H1 (cell line): ENCODE measurements at regions not wholly inside any gene's neighbourhood (a gene's known extent, or its start where the extent isn't known, plus 50 kb on each side); places are given as distances from the start of the nearest gene placed in this dataset.

Source experiments
- CTCF ChIA-PET: fragments of 300-600 bp; sonication (Branson Sonifier 250); formaldehyde crosslinking; loops from one replicate; lab custom pipeline; 2021; ENCODE audit not compliant: partially characterized antibody; lab: Charles Lee
- POLR2A ChIA-PET: fragments of 300-600 bp; sonication (Branson Sonifier 250); formaldehyde crosslinking; loops from one replicate; lab custom pipeline; 2021; ENCODE audit warnings: inconsistent platforms; ENCODE audit not compliant: partially characterized antibody; lab: Charles Lee
- DNase-seq, 2 experiments: peaks; one replicate each; pipeline versions ENCODE4 v3.0.0 to v3.0.0-alpha.2; 2010 to 2022; ENCODE audit warnings: low spot score in 2 of 2, low read depth in 1 of 2, mixed read lengths in 1 of 2
- FAIRE-seq: peaks from 2 replicates; lab custom pipeline; 2011; peaks lifted over from hg19 to GRCh38; lab: Jason Lieb, UNC
- H2AFZ ChIP-seq: 2 replicates; pipeline ENCODE4 v1.8.1; 2012; ENCODE audit warnings: low read length, inconsistent platforms
- H2AK5ac ChIP-seq: 2 replicates; pipeline ENCODE4 v1.6.1; 2013; ENCODE audit warnings: low read depth, low read length
- H2BK120ac ChIP-seq: replicated peaks from 2 replicates; pipeline ENCODE3; 2013; ENCODE audit warnings: low read depth, low read length, inconsistent platforms
- H2BK12ac ChIP-seq: 2 replicates; pipeline ENCODE4 v1.6.1; 2013; ENCODE audit warnings: low read depth, low read length
- H2BK15ac ChIP-seq: 2 replicates; pipeline ENCODE4 v1.6.1; 2013; ENCODE audit warnings: low read length
- H2BK20ac ChIP-seq: 2 replicates; pipeline ENCODE4 v1.6.1; 2013; ENCODE audit warnings: low read length
- H2BK5ac ChIP-seq: 2 replicates; pipeline ENCODE4 v1.6.1; 2013; ENCODE audit warnings: low read depth, low read length
- H3K14ac ChIP-seq: 2 replicates; pipeline ENCODE4 v1.6.1; 2013; ENCODE audit warnings: inconsistent platforms; ENCODE audit not compliant: insufficient read length
- H3K18ac ChIP-seq: 2 replicates; pipeline ENCODE4 v1.6.1; 2013; ENCODE audit warnings: low read length; ENCODE audit errors: extremely low read depth
- H3K23ac ChIP-seq: 2 replicates; pipeline ENCODE4 v1.6.1; 2013; ENCODE audit warnings: inconsistent platforms; ENCODE audit not compliant: insufficient read length
- H3K23me2 ChIP-seq: 2 replicates; pipeline ENCODE4 v1.6.1; 2013; ENCODE audit warnings: low read depth, low read length
- H3K27ac ChIP-seq: 2 replicates; pipeline ENCODE4 v1.6.1; 2011; ENCODE audit warnings: low read depth, low read length, inconsistent platforms
- H3K27me3 ChIP-seq, 4 experiments: replicated peaks in 1 of 4; 1 replicate in 1 of 4; 2 replicates in 3 of 4; pipeline versions ENCODE4 v1.6.1 to v1.8.1; 2011 to 2013; ENCODE audit warnings: low read length in 3 of 4, mild to moderate bottlenecking in 3 of 4, inconsistent platforms in 2 of 4, mixed read lengths in 2 of 4, moderate library complexity in 1 of 4; ENCODE audit not compliant: control insufficient read depth in 3 of 4, insufficient read depth in 3 of 4; ENCODE audit errors: extremely low read depth in 1 of 4
- H3K36me3 ChIP-seq, 4 experiments: 2 replicates each; pipeline versions ENCODE4 v1.6.1 to v1.8.1; 2011 to 2013; ENCODE audit warnings: mild to moderate bottlenecking in 4 of 4, low read length in 3 of 4, moderate library complexity in 2 of 4, control low read depth in 1 of 4, inconsistent platforms in 1 of 4; ENCODE audit not compliant: insufficient read depth in 4 of 4, control insufficient read depth in 2 of 4
- H3K4ac ChIP-seq: replicated peaks from 2 replicates; pipeline ENCODE3; 2013; ENCODE audit warnings: low read length, low read depth, mixed read lengths, inconsistent platforms; ENCODE audit not compliant: insufficient read length
- H3K4me1 ChIP-seq, 4 experiments: replicated peaks in 1 of 4; 1 replicate in 1 of 4; 2 replicates in 3 of 4; pipeline versions ENCODE4 v1.6.1 to v1.8.1; 2011 to 2013; ENCODE audit warnings: low read length in 3 of 4, inconsistent platforms in 2 of 4, mixed read lengths in 1 of 4; ENCODE audit not compliant: insufficient read depth in 4 of 4, control insufficient read depth in 3 of 4
- H3K4me2 ChIP-seq, 2 experiments: 2 replicates each; pipeline versions ENCODE4 v1.6.1 to v1.8.1; 2011 to 2013; ENCODE audit warnings: low read depth in 2 of 2, low read length in 2 of 2, control low read depth in 1 of 2, inconsistent platforms in 1 of 2, mild to moderate bottlenecking in 1 of 2; ENCODE audit not compliant: insufficient read depth in 1 of 2
- H3K4me3 ChIP-seq, 4 experiments: fragments of 200-600, 300-600 bp in 1 of 4; sonication (generic), shearing (Covaris generic), sonication (Bioruptor Twin) in 1 of 4; 2 replicates each; pipeline versions ENCODE4 v1.5.1 to v1.8.1; 2011 to 2016; ENCODE audit warnings: low read length in 4 of 4, low read depth in 3 of 4, control low read depth in 2 of 4, inconsistent platforms in 2 of 4, mild to moderate bottlenecking in 2 of 4, mixed read lengths in 1 of 4, moderate library complexity in 1 of 4; ENCODE audit not compliant: insufficient read depth in 2 of 4; ENCODE audit errors: extremely low read depth in 1 of 4
- H3K56ac ChIP-seq: replicated peaks from 2 replicates; pipeline ENCODE3; 2013; ENCODE audit warnings: low read depth, mild to moderate bottlenecking, mixed read lengths, low read length, inconsistent platforms; ENCODE audit not compliant: insufficient read length
- H3K79me1 ChIP-seq: 2 replicates; pipeline ENCODE4 v1.6.1; 2013; ENCODE audit warnings: low read depth, low read length, control low read depth
- H3K79me2 ChIP-seq, 2 experiments: 2 replicates each; pipeline versions ENCODE4 v1.6.1 to v1.8.1; 2012 to 2013; ENCODE audit warnings: low read length in 2 of 2, mild to moderate bottlenecking in 2 of 2, inconsistent platforms in 1 of 2; ENCODE audit not compliant: insufficient read depth in 2 of 2, control insufficient read depth in 1 of 2
- H3K9ac ChIP-seq, 4 experiments: replicated peaks in 1 of 4; 1 replicate in 1 of 4; 2 replicates in 3 of 4; pipeline versions ENCODE4 v1.6.1 to v1.8.1; 2011 to 2013; ENCODE audit warnings: low read depth in 3 of 4, low read length in 3 of 4, control low read depth in 2 of 4, mild to moderate bottlenecking in 2 of 4, moderate library complexity in 2 of 4, inconsistent platforms in 1 of 4; ENCODE audit errors: extremely low read depth in 1 of 4
- H3K9me3 ChIP-seq, 2 experiments: 2 replicates each; pipeline versions ENCODE4 v1.6.1 to v1.8.1; 2012 to 2013; ENCODE audit warnings: mild to moderate bottlenecking in 2 of 2, moderate library complexity in 2 of 2, control low read depth in 1 of 2, inconsistent platforms in 1 of 2, low read depth in 1 of 2, low read length in 1 of 2, mixed read lengths in 1 of 2; ENCODE audit not compliant: insufficient read depth in 2 of 2
- H4K20me1 ChIP-seq, 2 experiments: replicated peaks in 1 of 2; 2 replicates each; pipeline versions ENCODE3 to v1.8.1; 2011 to 2013; ENCODE audit warnings: inconsistent platforms in 2 of 2, low read length in 2 of 2, mild to moderate bottlenecking in 1 of 2; ENCODE audit not compliant: insufficient read depth in 2 of 2, control insufficient read depth in 1 of 2
- H4K5ac ChIP-seq: 2 replicates; pipeline ENCODE4 v1.6.1; 2013; ENCODE audit warnings: low read length, low read depth, mixed read lengths, inconsistent platforms; ENCODE audit not compliant: insufficient read length
- H4K8ac ChIP-seq: 2 replicates; pipeline ENCODE4 v1.8.0; 2013; ENCODE audit warnings: mild to moderate bottlenecking, moderate library complexity, low read length, inconsistent platforms; ENCODE audit not compliant: insufficient read depth; ENCODE audit errors: extremely low read depth
- H4K91ac ChIP-seq: replicated peaks from 2 replicates; pipeline ENCODE3; 2013; ENCODE audit warnings: low read length, mixed read lengths, inconsistent platforms; ENCODE audit not compliant: insufficient read length
- BACH1 ChIP-seq: IDR thresholded peaks from 2 replicates; pipeline ENCODE4 v1.6.1; 2012; ENCODE audit warnings: low read length, improper control_type of control experiment
- CHD2 ChIP-seq: IDR thresholded peaks from 2 replicates; pipeline ENCODE4 v1.6.1; 2012; ENCODE audit warnings: low read length, improper control_type of control experiment
- SRF ChIP-seq: IDR thresholded peaks from 2 replicates; pipeline ENCODE4 v1.6.1; 2011; ENCODE audit warnings: mild to moderate bottlenecking, low read depth, low read length, moderate library complexity
- SUZ12 ChIP-seq: fragments of 200-600 bp; sonication (generic); IDR thresholded peaks from 2 replicates; pipeline ENCODE4 v1.6.1; 2012; ENCODE audit warnings: mild to moderate bottlenecking, inconsistent platforms, low read length, moderate library complexity, mixed read lengths
- WGBS, 2 experiments: shearing (Covaris generic) in 1 of 2; methylation state at CpG; one replicate each; pipeline versions ENCODE4 v1.1.6 to v1.1.7; 2013 to 2015; ENCODE audit warnings: low lambda C conversion rate in 2 of 2, mixed read lengths in 2 of 2, inconsistent platforms in 1 of 2, low coverage in 1 of 2, missing lambda C conversion rate in 1 of 2; ENCODE audit not compliant: insufficient replicate concordance in 2 of 2, insufficient coverage in 1 of 2, insufficient read length in 1 of 2; ENCODE audit errors: extremely low coverage in 1 of 2, missing lambda C conversion rate in 1 of 2; 5-methylcytosine and 5-hydroxymethylcytosine counted together

- WGBS, 2 experiments, result 94% methylated on average over 3 of the region's 3 CpGs; no CpG with 5 or more reads in 1 of the 2 experiments
- Histone ChIP-seq H2AK5ac (no peak overlapping the region), H3K9me3 (no peaks in the 10 kb centered on the region), H3K18ac (no peak overlapping the region), H3K79me2 (no peaks in the 10 kb centered on the region), H3K36me3 (no peaks in the 10 kb centered on the region), H3K56ac (no peak overlapping the region), H3K4ac (no peak overlapping the region), H4K5ac (no peak overlapping the region), H3K27ac (no peak overlapping the region), H3K23me2 (no peaks in the 10 kb centered on the region), H4K20me1 (no peaks in the 10 kb centered on the region), H4K8ac (no peak overlapping the region), H3K79me1 (no peaks in the 10 kb centered on the region), H3K27me3 (no peaks in the 10 kb centered on the region), H2BK120ac (no peak overlapping the region), H3K9ac (no peak overlapping the region), H3K14ac (no peak overlapping the region), H2BK12ac (no peak overlapping the region), H3K4me2 (no peak overlapping the region), H4K91ac (no peak overlapping the region), H3K4me3 (no peak overlapping the region), H3K4me1 (no peaks in the 10 kb centered on the region), H2BK15ac (no peak overlapping the region), H3K23ac (no peak overlapping the region), H2BK5ac (no peak overlapping the region), H2BK20ac (no peak overlapping the region), H2AFZ (no peak overlapping the region)
- FAIRE-seq, result no peak
- no peak for TF ChIP-seq BACH1
- no peak for TF ChIP-seq CHD2
- no peak for TF ChIP-seq SUZ12
- no peak for TF ChIP-seq SRF
- POLR2A ChIA-PET, result no interaction called here
- CTCF ChIA-PET, result interaction anchor here (1.7 kb wide), 1 partner anchor 17 kb away, joined by 4 read pairs; no protein-coding TSS in a partner anchor
- no peak for DNase-seq
Measured at GRCh38 chr5:162243651-162244050, 176.1 kb downstream of the GABRG2 start.
